Esophagus muscularis mucosa (tissue), 4 donors: ENCODE measurements at regions not wholly inside any gene's neighbourhood (a gene's known extent, or its start where the extent isn't known, plus 50 kb on each side); places are given as distances from the start of the nearest gene placed in this dataset.

ENCODE experiments used
- DNase-seq: peaks from one replicate; pipeline ENCODE4 v3.0.0-alpha.2; 2017; ENCODE audit errors: extremely low spot score
- H3K27ac ChIP-seq, 4 donors: fragments of 200-600 bp; sonication (generic); replicated peaks in 1 of 4; 1 replicate in 3 of 4; 2 replicates in 1 of 4; pipeline ENCODE4 v1.5.1; 2016 to 2019; ENCODE audit warnings: mild to moderate bottlenecking in 1 of 4
- H3K27me3 ChIP-seq, 4 donors: fragments of 200-600 bp; sonication (generic); one replicate each; pipeline versions ENCODE4 v1.5.1 to v1.6.0; 2016 to 2019
- H3K36me3 ChIP-seq, 4 donors: fragments of 200-600 bp; sonication (generic); one replicate each; pipeline ENCODE4 v1.5.1; 2016 to 2019
- H3K4me1 ChIP-seq, 4 donors: fragments of 200-600 bp; sonication (generic); one replicate each; pipeline ENCODE4 v1.5.1; 2016 to 2019
- H3K4me3 ChIP-seq, 4 donors: fragments of 200-600 bp; sonication (generic); 1 replicate in 2 of 4; 2 replicates in 2 of 4; pipeline ENCODE4 v1.5.1; 2016 to 2019; ENCODE audit warnings: mild to moderate bottlenecking in 4 of 4, moderate library complexity in 1 of 4
- H3K9me3 ChIP-seq, 4 donors: fragments of 200-600 bp; sonication (generic); 1 replicate in 3 of 4; 2 replicates in 1 of 4; pipeline ENCODE4 v1.5.1; 2016 to 2019
- CTCF ChIP-seq, 3 experiments: fragments of 200-600 bp in 2 of 3; fragments of 450-650 bp in 1 of 3; sonication (generic) in 2 of 3; IDR thresholded peaks; one replicate each; pipeline ENCODE4 v1.5.1; 2017 to 2019; ENCODE audit warnings: antibody characterized with exemption in 3 of 3, mild to moderate bottlenecking in 2 of 3, moderate library complexity in 1 of 3
- EP300 ChIP-seq: sonication (generic); formaldehyde crosslinking; IDR thresholded peaks from one replicate; pipeline ENCODE4 v1.6.1; 2017; ENCODE audit warnings: antibody characterized with exemption
- POLR2A ChIP-seq: fragments of 450-650 bp; IDR thresholded peaks from one replicate; pipeline ENCODE4 v1.6.1; 2017; ENCODE audit warnings: antibody characterized with exemption, moderate library complexity, mild to moderate bottlenecking, low read depth
- POLR2AphosphoS5 ChIP-seq, 2 donors: sonication (generic); formaldehyde crosslinking; IDR thresholded peaks; one replicate each; pipeline ENCODE4 v1.6.1; 2017; ENCODE audit warnings: antibody characterized with exemption in 2 of 2
- WGBS: methylation state at CpG from one replicate; pipeline ENCODE4 v1.1.5; 2018; 5-methylcytosine and 5-hydroxymethylcytosine counted together
- intact Hi-C: fragments of 100-400 bp; cut with DNase I; formaldehyde crosslinking; loops from one replicate; pipeline ENCODE4 v1.15.1; 2023

GRCh38 chr15:50823281-50823680, 57.8 kb upstream of the SPPL2A start:
- no peak overlapping the region for H3K27ac ChIP-seq
- DNase-seq = no peak
- H3K4me1 ChIP-seq = no peaks in the 10 kb centered on the region
- TF ChIP-seq POLR2AphosphoS5 (IDR thresholded peaks at IDR 0.05) (no peak), POLR2A (no peak), EP300 (no peak), CTCF (IDR thresholded peaks at IDR 0.05) (no peak)
- no peaks in the 10 kb centered on the region for H3K9me3 ChIP-seq
- no peaks in the 10 kb centered on the region for H3K27me3 ChIP-seq
- 48% methylated on average over 3 of the region's 3 CpGs for WGBS
- no peaks in the 10 kb centered on the region for H3K36me3 ChIP-seq
- no peak overlapping the region for H3K4me3 ChIP-seq
- intact Hi-C loops = no loop called here

- H3K27me3 ChIP-seq = no peaks in the 10 kb centered on the region
- no peaks in the 10 kb centered on the region for H3K36me3 ChIP-seq
- H3K4me3 ChIP-seq = no peak overlapping the region
- TF ChIP-seq POLR2A (no peak), EP300 (no peak), CTCF (IDR thresholded peaks at IDR 0.05) (no peak), POLR2AphosphoS5 (IDR thresholded peaks at IDR 0.05) (no peak)
- H3K4me1 ChIP-seq = no peaks in the 10 kb centered on the region
- no peak overlapping the region for H3K27ac ChIP-seq
- intact Hi-C loops = no loop called here
- H3K9me3 ChIP-seq = no peaks in the 10 kb centered on the region
- DNase-seq = no peak
- WGBS = 92% methylated on average over 3 of the region's 3 CpGs
Measured at GRCh38 chr15:50821476-50821875, 56.0 kb upstream of the SPPL2A start.

GRCh38 chr15:50820808-50821382, 55.4 kb upstream of the SPPL2A start:
- intact Hi-C loops = no loop called here
- no peak overlapping the region for H3K4me3 ChIP-seq
- H3K4me1 ChIP-seq = no peaks in the 10 kb centered on the region
- no peak overlapping the region for H3K27ac ChIP-seq
- H3K9me3 ChIP-seq = no peaks in the 10 kb centered on the region
- 86% methylated on average over 6 of the region's 6 CpGs for WGBS
- no peaks in the 10 kb centered on the region for H3K27me3 ChIP-seq
- H3K36me3 ChIP-seq = no peaks in the 10 kb centered on the region
- TF ChIP-seq EP300 (no peak), POLR2AphosphoS5 (IDR thresholded peaks at IDR 0.05) (no peak), CTCF (IDR thresholded peaks at IDR 0.05) (no peak), POLR2A (no peak)
- DNase-seq = no peak

GRCh38 chr15:50819344-50819743, 53.8 kb upstream of the SPPL2A start:
- no peak for DNase-seq
- no peak overlapping the region for H3K27ac ChIP-seq
- no peak for TF ChIP-seq EP300
- TF ChIP-seq CTCF (IDR thresholded peaks at IDR 0.05) = no peak
- TF ChIP-seq POLR2A = no peak
- TF ChIP-seq POLR2AphosphoS5 (IDR thresholded peaks at IDR 0.05) = no peak
- no peaks in the 10 kb centered on the region for H3K9me3 ChIP-seq
- no peaks in the 10 kb centered on the region for H3K27me3 ChIP-seq
- intact Hi-C loops = no loop called here
- no peak overlapping the region for H3K4me3 ChIP-seq
- H3K36me3 ChIP-seq = no peaks in the 10 kb centered on the region
- H3K4me1 ChIP-seq = no peaks in the 10 kb centered on the region

- H3K27ac ChIP-seq = no peak overlapping the region
- no peak overlapping the region for H3K4me3 ChIP-seq
- no peaks in the 10 kb centered on the region for H3K36me3 ChIP-seq
- 85% methylated on average over 5 of the region's 5 CpGs for WGBS
- H3K27me3 ChIP-seq = no peaks in the 10 kb centered on the region
- intact Hi-C loops = no loop called here
- no peak for DNase-seq
- no peak for TF ChIP-seq CTCF (IDR thresholded peaks at IDR 0.05)
- H3K4me1 ChIP-seq = no peaks in the 10 kb centered on the region
- no peaks in the 10 kb centered on the region for H3K9me3 ChIP-seq
Measured at GRCh38 chr15:50815958-50816590, 50.6 kb upstream of the SPPL2A start.
